Testis (tissue), 2 donors: ENCODE measurements at regions not wholly inside any gene's neighbourhood (a gene's known extent, or its start where the extent isn't known, plus 50 kb on each side); places are given as distances from the start of the nearest gene placed in this dataset.

Experiments
- CTCF ChIP-seq, 3 experiments: fragments of 450-650 bp in 2 of 3; fragments of 200-600 bp in 1 of 3; sonication (generic) in 1 of 3; IDR thresholded peaks; one replicate each; pipeline ENCODE4 v1.5.1; 2016 to 2019; ENCODE audit warnings: antibody characterized with exemption in 3 of 3, mild to moderate bottlenecking in 2 of 3, moderate library complexity in 1 of 3
- POLR2A ChIP-seq: fragments of 450-650 bp; IDR thresholded peaks from one replicate; pipeline ENCODE4 v1.6.1; 2017; ENCODE audit warnings: antibody characterized with exemption, mild to moderate bottlenecking, moderate library complexity

GRCh38 chr7:156166692-156167416 is 354.6 kb upstream of the SHH start:
- TF ChIP-seq POLR2A (no peak), CTCF (IDR thresholded peaks at IDR 0.05) (no peak)
